ENCODE measurements at regions not wholly inside any gene's neighbourhood (a gene's known extent, or its start where the extent isn't known, plus 50 kb on each side); places are given as distances from the start of the nearest gene placed in this dataset.

DNA sequence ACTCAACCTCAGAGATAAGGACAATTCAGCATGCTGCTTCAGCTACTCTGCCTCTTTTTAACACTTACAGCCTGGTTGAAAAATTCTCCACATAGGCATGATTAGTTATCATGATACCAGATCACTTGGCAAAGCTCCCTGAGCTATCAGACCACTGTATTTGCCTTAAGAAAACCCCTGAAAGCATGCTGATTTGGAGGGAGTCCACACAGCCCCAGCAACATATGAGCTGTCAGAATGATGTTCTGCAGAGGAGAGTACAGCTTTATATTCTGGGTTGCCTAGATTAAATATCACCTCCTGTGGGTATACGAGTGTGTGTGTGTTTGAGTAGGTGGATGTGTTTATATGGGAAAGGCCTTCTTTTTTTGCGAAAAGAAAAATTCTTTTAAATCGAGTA is 170.2 kb upstream of the CHRM2 start:
- Histone ChIP-seq H3K27ac (peak overlapping the region in 1 of 4 donors; percentile 32), H3K4me1 (no peaks in the 10 kb centered on the region), H3K4me3 (no peak overlapping the region), H3K36me3 (no peaks in the 10 kb centered on the region), H3K9me3 (no peaks in the 10 kb centered on the region), H3K27me3 (no peaks in the 10 kb centered on the region)
- no peak for DNase-seq
- intact Hi-C loops (cut with DNase I; ENCODE audit: low total_unique reads): no loop called here
- WGBS, 2 donors (ENCODE audit: low coverage in 1 of 2): 64 to 76% methylated on average over 3 of the region's 3 CpGs
- no peak for TF ChIP-seq POLR2A (IDR thresholded peaks at IDR 0.05)
- TF ChIP-seq EP300 (IDR thresholded peaks at IDR 0.05; ENCODE audit: low read depth): no peak
- no peak for TF ChIP-seq POLR2AphosphoS5 (IDR thresholded peaks at IDR 0.05)
- TF ChIP-seq, protein P1, sequence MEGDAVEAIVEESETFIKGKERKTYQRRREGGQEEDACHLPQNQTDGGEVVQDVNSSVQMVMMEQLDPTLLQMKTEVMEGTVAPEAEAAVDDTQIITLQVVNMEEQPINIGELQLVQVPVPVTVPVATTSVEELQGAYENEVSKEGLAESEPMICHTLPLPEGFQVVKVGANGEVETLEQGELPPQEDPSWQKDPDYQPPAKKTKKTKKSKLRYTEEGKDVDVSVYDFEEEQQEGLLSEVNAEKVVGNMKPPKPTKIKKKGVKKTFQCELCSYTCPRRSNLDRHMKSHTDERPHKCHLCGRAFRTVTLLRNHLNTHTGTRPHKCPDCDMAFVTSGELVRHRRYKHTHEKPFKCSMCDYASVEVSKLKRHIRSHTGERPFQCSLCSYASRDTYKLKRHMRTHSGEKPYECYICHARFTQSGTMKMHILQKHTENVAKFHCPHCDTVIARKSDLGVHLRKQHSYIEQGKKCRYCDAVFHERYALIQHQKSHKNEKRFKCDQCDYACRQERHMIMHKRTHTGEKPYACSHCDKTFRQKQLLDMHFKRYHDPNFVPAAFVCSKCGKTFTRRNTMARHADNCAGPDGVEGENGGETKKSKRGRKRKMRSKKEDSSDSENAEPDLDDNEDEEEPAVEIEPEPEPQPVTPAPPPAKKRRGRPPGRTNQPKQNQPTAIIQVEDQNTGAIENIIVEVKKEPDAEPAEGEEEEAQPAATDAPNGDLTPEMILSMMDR (IDR thresholded peaks at IDR 0.05): no peak
- in situ Hi-C loops (cut with MboI; ENCODE audit: low pct_ligation_motif_present in 1 of 4, low pct_unique_long_range_greater_than_20kb in 1 of 4, low sequenced_read_pairs in 3 of 4): no loop called here

DNA sequence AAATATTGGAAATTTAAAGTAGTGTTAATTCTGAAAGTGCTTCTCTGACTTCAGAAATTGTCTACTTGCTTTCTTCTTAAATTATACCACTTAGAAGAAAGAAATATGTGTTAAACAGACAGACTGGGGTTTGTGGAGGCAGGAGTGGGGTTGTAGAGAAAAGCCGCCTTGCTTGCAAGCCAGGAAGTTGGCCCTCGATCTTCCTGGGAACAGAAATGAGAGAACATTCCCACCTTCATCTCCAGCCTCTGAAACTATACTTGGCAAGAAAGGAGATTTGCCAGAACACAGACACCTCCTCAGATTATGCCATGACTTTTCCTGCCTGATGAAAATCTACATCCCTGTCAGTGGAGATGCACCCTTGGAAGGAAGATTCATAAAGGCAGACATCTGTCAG is 171.2 kb upstream of the CHRM2 start:
- WGBS, 2 donors (ENCODE audit: low coverage in 1 of 2): 86 to 100% methylated on average over 1 to 2 of the region's 2 CpGs
- DNase-seq: no peak
- Histone ChIP-seq H3K27ac (no peak overlapping the region), H3K9me3 (no peaks in the 10 kb centered on the region), H3K27me3 (no peaks in the 10 kb centered on the region), H3K4me3 (no peak overlapping the region), H3K4me1 (no peaks in the 10 kb centered on the region), H3K36me3 (no peaks in the 10 kb centered on the region)
- in situ Hi-C loops (cut with MboI; ENCODE audit: low pct_ligation_motif_present in 1 of 4, low pct_unique_long_range_greater_than_20kb in 1 of 4, low sequenced_read_pairs in 3 of 4) (no loop called here), intact Hi-C loops (cut with DNase I; ENCODE audit: low total_unique reads) (no loop called here)
- TF ChIP-seq, protein P1 (IDR thresholded peaks at IDR 0.05): no peak
- no peak for TF ChIP-seq EP300 (IDR thresholded peaks at IDR 0.05; ENCODE audit: low read depth)
- no peak for TF ChIP-seq POLR2A (IDR thresholded peaks at IDR 0.05)
- no peak for TF ChIP-seq POLR2AphosphoS5 (IDR thresholded peaks at IDR 0.05)

DNA sequence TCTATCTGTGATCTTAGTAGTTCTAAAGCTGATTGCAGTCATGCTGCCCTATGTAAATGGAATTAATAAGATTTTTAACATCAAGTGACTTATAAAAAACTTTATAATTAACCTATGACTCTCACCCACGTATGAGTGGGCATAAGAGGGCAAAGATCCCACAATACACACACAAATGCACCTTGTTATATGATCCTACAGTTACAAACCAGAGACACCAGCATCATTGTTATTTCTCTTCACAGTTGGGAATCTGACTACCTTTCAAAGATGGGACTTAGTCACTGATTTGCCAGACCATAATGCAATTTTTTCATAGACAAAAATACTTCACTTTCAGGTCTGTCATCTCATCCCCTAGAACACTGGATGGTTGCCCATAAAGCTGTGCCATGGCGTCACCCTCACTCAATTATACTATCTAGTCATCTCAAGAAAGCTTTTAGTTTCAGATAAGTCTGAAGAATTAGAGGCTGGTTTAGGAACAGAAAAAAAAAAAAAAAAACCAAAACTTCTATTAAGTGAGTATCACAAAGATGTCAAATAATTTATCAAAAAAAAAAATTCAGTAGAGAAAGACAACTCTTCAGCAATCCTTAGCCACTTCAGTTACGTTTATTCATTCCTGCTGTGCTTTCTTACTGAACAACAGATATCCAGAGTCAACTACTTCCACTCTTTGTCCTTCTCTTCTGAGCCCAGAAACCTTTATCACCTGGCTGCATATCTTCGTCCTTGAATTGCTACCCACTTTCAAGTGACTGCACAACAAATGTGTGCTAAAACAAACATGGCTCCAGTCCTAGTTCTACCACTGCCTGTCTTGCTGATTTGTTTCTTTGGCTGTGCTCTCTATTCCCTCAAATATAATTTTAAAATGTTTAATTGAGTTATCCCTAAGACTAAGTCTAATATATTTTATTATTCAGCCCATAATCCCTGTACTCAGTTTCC is 175.0 kb upstream of the CHRM2 start:
- intact Hi-C loops (cut with DNase I; ENCODE audit: low total_unique reads): loop anchor here (5.0 kb wide), 1 partner anchor 394 kb away; no protein-coding TSS in a partner anchor
- Histone ChIP-seq H3K36me3 (no peaks in the 10 kb centered on the region), H3K9me3 (no peaks in the 10 kb centered on the region), H3K4me1 (no peaks in the 10 kb centered on the region), H3K27me3 (no peaks in the 10 kb centered on the region), H3K27ac (no peak overlapping the region), H3K4me3 (no peak overlapping the region)
- 56 to 58% methylated on average over 4 of the region's 4 CpGs for WGBS, 2 donors (ENCODE audit: low coverage in 1 of 2)
- DNase-seq: no peak
- in situ Hi-C loops (cut with MboI; ENCODE audit: low pct_ligation_motif_present in 1 of 4, low pct_unique_long_range_greater_than_20kb in 1 of 4, low sequenced_read_pairs in 3 of 4): no loop called here
- TF ChIP-seq EP300 (IDR thresholded peaks at IDR 0.05; ENCODE audit: low read depth) (no peak), POLR2A (IDR thresholded peaks at IDR 0.05) (no peak), POLR2AphosphoS5 (IDR thresholded peaks at IDR 0.05) (no peak)
- TF ChIP-seq, protein P1 (IDR thresholded peaks at IDR 0.05): no peak

DNA sequence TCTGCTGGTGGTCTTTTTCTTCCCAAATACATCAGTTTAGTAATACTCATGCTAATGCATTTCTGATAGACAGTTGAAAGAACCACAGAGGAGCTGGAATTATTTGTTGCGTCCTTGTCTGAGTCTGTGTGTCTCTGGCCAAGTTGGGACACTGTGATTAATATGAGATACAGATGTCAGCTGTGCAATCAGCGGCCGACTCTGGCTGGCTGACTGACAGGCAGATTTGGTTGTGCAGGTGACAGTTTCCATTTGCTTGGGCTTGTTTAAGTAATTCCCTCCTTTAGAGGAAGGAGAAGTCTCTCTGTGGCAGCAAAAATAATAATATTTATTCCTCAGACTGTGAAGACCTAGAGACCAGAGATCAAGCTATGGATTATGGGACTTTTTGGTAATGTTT is 176.2 kb upstream of the CHRM2 start:
- DNase-seq: no peak
- H3K4me1 ChIP-seq: no peaks in the 10 kb centered on the region
- intact Hi-C loops (cut with DNase I; ENCODE audit: low total_unique reads): loop anchor here (5.0 kb wide), 1 partner anchor 395 kb away; no protein-coding TSS in a partner anchor
- H3K4me3 ChIP-seq: no peak overlapping the region
- TF ChIP-seq POLR2AphosphoS5 (IDR thresholded peaks at IDR 0.05) (no peak), POLR2A (IDR thresholded peaks at IDR 0.05) (no peak), EP300 (IDR thresholded peaks at IDR 0.05; ENCODE audit: low read depth) (no peak)
- TF ChIP-seq, protein P1 (IDR thresholded peaks at IDR 0.05): no peak
- H3K27me3 ChIP-seq: no peaks in the 10 kb centered on the region
- no peaks in the 10 kb centered on the region for H3K9me3 ChIP-seq
- H3K27ac ChIP-seq: no peak overlapping the region
- 75 to 80% methylated on average over 3 of the region's 3 CpGs for WGBS, 2 donors (ENCODE audit: low coverage in 1 of 2)
- no peaks in the 10 kb centered on the region for H3K36me3 ChIP-seq
- in situ Hi-C loops (cut with MboI; ENCODE audit: low pct_ligation_motif_present in 1 of 4, low pct_unique_long_range_greater_than_20kb in 1 of 4, low sequenced_read_pairs in 3 of 4): no loop called here

All from transverse colon (tissue), 4 donors.